NCI-H345 (cell line): ENCODE measurements at regions not wholly inside any gene's neighbourhood (a gene's known extent, or its start where the extent isn't known, plus 50 kb on each side); places are given as distances from the start of the nearest gene placed in this dataset.

Source experiments
- DNase-seq: peaks from one replicate; lab custom pipeline; 2025; lab: John Stamatoyannopoulos, UW

DNA sequence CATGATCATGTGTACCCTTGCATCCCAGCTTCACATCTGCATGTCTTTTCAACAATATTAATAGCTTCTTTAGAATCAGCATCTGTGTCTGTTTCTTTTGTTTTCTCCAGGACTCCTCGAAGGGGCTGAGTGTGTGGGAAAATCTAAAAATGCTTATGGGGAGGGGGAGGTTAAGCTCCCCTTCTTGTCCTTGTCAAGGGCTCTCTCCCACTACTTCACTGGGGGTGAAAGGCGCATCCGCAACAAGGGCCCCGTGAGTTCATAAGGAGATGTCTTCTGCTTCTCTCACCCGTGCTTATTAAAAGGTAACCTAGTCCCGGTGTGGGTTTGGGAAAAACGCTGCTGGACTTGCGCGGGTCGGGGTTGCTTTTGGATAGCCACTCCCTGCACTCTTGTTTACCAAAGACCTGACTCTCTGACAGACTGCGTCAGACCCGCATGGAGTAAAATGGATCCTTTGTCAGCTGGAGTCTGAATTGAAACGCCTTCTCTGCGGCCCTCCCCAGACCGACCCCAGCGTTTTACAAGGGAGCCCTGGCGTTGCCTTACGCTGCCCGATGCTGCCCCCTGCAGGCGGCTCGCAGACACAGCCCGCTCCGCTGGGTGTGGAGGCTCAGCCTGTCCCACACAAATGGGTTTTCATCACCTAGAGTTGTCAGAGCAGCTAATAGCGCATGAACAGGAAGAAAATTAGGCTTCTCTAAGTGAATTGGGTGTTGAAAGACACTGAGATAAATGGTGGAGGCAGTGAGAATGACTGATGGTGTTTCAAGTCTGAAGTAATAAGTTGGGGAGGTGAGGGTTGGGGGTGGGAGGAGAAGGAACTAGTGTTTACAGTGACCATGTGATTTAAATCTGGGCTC is 53.8 kb downstream of the IER5 start:
- DNase-seq = peak; percentile 86

DNA sequence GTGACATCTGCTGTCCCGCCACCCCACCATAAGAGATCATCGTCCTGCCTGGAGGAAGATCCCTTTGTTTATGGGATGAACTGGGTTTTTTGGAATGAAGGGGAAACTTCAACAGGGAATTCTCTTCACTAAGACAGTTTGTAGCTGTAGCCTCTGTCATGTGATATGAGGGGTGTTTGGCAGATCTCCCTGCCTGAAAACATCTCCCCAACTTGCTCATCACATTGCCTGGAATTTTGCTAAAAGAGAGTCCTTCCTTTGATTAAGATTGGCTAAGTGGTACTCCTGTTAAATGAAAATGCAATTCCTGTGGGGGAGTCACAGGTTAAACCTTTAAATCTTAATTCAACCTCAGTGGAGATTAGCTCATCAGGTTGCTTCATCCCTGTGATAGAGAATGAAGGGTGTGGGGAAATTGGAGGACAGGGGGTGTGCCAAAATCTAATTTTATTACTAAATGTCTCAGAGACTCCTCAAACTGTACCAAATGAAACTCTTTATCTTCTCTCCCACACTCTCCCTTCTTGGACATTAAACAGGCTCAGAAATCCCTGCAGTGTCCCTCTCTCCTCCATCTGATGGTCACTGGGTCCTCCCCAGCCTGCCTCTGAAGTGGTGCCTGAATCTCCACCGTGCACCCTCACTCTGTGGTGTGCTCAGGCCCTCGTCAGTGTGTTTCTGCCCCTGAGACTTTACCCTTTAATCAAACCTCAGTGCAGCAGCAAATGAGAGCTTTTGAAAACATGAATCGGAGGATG is 54.8 kb downstream of the IER5 start:
- no peak for DNase-seq

DNA sequence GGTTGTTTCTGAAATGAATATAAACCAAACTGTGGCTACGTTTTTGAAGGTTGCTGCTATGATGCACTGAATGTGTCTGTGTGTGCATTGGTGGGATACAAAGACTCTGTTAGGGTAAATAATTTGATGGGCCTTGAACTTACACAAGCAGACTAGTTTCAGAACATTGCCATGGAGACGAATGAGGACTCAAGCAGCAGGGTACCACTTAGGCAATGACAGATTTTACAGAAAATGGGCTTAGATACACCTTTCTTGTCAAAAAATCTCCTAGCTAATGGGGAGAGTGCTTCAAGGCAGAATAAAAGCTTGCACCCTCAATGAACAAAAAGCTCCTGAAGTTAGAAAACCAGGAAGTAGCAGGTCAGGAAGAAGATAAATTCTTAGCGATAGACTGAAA is 55.7 kb downstream of the IER5 start:
- DNase-seq = no peak

DNA sequence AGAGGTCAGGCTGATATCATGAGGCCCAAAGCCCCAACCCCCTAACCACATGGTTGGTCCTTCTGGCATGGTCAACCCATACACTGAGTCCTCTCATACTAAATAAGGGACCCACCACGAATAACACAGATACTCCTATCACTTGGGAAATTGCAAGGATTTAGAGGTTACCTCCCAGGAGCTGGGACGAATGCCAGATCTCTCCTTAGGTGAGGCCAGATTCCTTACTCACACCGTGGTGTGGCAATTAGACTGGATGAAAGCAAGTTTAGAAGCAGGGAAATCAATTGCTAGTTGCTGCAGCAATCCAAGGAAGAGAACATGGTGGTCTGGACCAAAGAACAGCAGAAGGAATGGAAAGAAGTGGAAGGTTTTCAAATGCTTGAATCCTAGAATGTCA is 60.1 kb downstream of the IER5 start:
- DNase-seq = no peak

DNA sequence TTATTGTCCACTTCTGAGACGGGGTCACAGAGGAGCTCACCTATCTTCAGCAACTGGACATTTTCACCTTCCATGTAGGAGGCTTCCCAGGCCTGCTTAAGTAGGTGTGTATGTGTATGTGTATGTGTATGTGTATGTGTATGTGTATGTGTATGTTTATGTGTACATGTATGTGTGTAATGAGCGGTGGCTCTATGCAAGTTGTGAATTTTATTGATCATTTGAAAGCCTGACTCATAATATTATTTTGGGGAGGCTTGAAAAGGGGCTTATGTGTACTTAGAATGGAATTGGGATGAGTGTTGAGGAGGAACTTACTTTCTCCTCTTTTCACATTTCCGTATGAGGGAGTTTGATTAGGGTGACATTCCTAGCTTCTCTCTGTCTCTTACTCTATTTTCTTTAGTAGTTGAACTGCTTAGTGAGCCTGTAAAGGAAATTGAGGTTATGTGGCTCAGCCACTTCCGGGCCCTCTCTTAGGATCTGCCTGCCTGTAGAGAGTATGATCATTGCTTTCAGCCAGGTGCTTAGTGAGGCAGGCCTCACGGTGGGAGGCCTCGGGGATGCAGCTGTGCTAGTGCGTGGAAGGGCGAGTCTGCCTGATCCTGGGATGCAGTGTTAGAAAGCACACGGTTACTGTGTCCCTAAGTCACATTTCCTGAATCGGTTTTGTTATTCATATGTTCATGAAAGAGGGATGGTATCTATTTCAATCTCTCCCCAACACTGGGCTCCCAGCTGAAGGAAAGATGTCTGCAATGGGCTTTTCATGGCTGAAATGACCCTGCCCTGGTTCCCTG is 61.0 kb downstream of the IER5 start:
- DNase-seq = peak; percentile 55

DNA sequence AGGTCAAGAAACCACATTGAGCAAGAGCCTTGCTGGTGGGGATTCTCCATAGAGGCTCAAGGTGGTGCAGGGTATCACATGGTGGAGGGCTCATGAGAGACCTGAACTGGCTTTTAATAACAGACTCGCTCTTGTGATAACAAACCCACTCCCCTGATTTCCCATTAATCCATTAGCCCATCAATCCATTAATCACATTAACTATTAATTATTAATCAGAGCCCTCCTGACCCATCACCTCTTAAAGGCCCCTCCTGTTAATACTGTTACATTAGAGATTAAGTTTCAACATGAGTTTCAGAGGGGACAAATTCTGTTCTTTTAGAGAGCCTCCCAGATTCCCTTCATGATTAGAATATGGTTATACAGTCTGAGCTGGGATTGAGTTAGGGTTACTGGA is 61.8 kb downstream of the IER5 start:
- DNase-seq = no peak

DNA sequence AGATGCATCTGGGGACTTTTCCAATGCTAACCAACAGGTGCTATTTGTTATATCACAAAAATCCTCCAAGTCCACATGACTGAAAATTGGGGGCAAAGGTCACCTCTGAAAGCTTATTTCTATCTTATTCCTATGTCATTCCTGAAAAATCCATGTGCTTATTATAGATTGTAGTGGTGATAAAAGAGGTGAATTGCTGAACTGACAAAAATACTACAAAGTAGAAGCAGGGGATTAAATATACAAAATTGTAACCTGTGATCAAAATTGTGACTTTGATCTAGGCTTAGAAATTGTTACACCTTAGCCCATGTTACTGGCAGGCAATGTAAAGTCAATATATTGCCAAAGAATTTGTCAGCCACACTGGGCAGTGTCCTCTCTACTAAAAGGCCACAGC is 62.3 kb downstream of the IER5 start:
- no peak for DNase-seq

DNA sequence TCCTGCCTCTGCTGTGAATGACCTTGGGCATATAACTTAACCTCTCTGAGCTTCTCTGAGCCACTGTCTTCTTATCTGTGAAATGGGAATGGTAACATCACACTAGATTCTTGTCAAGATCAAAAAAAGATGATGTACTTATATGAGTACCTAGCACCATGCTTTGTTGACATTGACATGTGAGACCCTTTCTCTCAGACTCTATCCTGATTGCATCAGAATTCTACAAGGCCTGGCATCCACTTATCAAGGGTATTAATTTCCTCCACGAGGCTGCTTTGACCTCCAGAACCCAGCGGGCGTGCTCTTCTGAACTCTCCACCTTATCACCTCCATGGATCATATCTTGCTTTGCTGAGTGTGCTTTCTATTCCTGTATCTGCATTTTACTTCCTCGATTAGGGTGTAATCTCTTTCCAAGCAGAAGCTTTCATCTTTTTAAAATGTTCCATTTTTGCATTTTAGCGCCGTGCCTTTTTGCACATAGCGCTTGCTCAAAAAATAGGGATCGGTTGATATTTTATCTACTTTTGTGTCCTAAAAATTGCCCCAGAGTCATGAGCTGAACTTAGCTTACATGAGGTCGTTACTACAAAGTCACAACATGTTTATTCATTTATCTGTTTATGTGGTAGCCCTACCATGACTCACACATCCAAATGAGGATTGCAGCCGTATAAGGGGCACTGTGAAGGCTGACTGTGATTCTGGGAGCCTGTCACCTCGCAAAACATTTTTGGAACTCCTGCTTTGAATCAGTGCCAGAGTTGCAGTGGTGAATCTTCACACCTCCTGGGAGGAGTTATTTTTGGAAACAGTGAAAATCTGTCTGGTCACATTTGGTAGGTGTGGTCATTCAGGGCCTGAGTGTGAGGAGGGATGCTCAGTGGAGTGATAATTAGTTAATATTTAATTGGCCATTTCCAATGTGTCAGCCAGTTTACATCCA is 63.2 kb downstream of the IER5 start:
- no peak for DNase-seq

DNA sequence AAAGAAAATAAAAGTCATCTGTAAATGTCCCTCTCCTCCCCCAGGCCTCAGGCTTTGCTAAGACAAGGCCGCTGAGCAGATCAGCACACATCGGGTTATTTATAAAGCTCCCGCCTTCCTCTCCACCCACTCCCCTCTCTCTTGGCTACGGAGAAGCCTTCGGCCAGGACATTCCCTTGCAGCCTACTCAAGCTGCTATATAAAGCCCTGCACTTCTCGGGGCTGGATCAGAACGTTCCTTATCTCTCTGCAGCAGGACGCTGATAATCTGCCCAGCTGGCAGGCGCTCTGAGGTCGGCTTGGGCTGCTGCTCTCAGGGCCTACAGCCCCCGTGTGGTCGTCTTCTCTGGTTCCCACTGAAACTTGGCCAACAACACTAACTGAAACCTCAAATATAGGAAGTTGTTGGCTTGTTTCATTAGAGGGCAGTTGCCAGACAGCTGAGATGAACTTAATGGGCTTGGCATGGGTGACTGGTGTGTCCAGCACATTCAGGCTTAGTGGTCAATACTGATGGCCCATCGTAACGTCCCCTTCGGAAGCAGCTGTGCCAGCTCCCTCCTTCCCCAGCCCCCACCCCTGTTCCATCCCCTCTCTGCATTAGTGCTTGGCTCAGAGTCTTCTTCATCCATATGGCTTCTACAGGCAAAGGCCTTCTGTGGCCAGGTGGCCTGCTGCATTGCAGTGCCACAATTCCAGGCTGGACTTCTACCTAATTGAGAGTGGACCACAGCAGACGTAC is 64.6 kb downstream of the IER5 start:
- DNase-seq = no peak

DNA sequence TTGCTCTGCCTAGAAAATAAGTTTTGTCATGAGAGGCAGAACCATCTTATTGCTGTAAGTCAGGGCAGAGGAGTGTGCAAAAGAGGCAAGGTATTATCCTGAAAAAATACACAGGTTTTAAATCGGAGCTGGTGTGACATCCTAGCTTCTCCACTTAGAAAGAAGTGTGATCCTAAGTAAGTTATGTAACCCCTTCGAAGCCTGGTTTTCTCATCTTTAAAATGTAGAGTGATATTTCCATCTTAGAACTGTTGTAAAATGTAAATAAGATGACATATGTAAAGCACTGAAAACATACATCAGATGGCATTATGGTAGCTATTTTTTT is 65.1 kb downstream of the IER5 start:
- DNase-seq = no peak

DNA sequence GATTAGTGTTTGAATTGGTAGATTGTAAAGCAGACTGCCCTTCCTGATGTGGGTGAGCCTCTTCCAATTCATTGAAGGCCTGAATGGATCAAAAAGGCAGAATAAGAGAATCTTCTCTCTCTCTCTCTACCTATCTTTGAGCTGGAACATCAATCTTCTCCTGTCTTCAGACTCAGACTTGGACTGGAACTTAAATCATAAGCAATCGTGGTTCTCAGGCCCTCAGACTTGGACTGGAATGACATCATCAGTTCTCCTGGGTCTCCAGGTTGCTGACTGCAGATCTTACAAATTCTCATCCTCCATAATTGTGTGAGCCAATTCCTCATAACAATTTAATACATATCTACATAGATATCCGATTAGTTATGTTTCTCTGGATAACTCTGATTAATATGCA is 66.8 kb downstream of the IER5 start:
- no peak for DNase-seq

DNA sequence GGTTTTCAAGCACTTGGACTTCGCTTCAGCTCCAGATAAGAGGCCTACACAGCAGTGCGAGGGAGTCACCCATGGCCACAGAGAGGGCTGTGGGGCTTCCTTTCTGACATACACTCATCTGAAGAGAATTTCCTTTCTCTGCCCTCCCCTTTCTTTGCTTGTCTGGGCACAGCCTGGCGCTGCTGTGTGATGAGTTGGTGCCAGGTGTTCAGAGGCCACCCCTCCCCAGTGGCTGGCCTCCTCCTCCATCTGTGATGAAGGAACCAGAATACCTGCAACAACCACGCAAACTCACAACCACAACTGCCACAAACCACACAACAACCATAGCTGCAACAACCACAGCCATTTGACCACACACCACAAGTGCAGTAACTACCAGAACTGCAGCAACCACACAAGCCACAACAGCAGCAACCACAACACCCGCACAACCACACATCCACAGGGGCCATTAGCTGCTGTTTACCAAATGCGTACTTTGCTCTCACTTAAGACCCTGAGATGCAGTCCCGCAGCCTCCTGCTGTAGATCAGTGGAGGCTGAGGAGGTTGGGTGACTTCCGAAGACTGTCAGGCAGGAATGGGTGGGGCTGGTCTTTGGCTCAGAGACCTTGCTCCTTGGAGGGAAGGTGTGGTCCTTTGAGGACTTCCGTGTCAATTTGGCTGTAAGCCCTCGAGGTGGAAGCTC is 71.1 kb downstream of the IER5 start:
- no peak for DNase-seq

DNA sequence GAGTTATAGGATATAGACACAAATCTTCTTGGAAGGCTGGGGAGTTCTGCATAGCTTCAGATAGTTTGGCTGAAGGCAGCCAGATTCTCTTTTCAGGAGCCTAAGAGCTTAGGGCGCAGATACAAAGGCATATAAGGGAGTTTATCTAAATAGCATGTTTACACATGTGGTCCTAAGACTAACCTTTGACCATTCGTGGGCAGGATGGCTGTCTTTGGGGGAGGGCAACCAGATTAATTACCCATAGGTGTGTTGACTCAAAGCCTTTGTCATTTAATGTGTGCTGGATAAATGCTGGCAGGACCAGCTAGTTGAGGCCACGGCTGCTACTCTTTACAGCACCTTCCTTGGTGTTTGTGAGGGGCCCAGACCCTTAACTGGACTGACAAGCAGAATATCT is 71.8 kb downstream of the IER5 start:
- DNase-seq = no peak

DNA sequence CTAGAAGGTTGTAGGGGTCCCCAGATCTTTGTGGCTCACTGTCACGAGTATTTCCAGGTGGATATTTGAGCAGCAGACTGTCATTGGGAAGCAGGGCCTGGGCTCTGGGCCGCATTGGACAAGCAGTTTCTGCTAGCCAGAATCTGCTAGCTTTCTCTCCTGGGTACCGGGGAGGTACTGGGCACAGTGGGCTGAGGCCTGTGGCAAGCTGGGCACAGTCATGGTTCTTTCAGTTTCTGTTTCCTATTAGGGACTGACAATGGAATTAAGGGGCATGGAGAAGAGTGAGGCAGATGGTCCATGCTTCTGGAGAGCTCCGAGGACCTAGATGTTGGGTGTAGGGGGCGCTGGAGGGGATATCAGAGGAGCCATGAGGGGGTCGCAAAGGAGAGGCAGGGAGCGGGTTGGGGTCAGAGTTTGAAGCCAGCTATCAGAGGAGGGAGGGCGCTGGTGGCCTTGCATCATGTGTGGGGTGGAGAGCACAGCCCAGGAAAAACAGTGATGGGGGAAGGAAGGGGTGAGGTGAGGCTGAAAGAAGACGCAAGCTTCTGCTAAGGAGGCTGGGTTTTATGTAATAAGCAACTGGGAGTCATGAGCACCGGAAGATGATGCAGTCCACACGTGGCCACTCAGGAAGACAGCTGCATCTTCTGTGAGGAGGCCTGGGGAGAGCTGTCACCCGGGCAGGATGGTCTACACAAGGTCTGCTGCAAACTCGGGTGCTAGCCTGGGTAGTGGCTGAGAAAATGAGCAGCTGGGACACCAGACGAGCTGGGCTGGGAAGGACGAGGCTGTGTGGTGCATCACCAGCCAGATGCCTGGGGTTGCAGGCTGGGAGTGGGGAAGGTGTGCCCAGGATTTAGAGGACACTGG is 72.7 kb downstream of the IER5 start:
- DNase-seq = no peak

DNA sequence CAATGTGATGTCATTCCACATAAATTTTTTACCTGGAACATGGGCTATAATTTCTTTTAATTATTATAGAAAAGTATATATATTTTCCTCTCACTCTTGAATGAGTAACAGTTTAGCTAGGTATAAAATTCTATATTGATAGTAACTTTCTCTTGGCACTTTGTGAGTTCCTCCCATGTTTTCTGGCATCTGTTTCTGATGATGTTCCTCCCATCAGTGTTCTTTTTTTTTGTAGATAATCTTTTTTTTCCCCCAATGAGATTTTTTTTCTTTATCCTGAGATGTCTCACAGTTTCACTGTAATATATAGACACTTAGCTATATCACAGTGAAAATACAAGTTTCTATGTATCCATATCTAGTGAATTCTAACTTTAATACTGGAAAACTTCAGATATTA is 75.2 kb downstream of the IER5 start:
- no peak for DNase-seq

DNA sequence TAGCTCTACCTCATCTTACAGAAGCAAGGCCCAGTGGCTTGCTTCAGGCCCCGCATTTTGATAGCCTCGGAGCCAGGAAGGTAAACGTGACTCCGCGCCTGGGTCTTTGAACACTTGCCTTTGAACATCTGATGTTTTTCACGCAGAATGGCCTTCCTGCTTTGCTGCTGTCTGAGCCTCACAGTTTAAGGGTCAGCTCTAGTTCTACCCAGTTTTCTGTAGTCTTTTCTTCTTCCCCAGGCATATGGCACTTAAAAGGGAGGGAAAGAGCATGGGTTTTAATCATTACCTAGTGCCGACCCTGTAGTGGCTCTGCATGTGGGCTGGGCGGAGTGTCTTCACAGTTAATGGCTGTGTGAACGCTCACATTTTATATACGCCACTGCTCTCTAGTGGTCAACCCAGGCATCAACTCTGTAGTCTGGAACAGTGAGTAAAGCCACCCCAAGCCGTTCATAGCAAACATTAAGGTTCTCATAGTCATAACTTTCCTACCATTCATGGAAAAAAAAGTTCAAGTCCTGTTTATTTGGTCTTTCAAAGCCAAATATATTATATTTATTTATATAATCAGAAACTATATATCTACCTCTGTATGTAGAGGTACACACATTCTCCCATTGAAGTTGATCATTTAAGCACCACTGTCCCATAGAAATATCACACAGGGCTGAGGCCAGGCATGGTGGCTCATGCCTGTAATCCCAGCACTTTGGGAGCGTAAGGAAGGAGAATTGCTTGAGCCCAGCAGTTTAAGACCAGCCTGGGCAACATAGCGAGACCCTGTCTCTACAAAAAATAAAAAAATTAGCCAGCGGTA is 78.1 kb downstream of the IER5 start:
- peak; percentile 79 for DNase-seq

DNA sequence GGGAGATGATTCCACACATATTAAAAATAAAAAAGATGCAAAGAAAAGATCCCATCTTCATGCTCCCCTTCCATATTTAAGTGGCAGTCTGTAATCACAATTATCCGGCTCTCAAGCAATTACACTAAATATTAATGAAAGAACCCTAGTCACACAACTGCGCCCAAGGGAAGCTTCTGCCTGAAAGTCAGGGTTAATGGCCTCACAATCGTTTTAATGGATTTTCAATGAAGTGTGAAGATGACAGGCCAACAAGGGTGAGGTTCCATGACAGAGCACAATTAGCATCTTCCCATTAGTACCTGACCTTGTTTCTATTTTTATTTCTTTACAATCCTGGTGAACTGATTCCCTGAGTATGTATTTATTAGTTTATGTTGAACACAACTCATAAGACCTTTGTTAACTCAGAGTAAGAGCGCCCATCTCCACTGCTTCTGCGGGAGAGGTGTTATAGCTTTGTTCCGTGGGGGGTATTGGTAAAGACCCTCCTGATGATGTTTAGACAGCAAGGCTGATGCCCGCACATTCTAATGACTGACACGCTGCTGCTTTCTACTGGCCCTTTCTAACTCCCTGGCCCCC is 80.9 kb downstream of the IER5 start:
- no peak for DNase-seq

DNA sequence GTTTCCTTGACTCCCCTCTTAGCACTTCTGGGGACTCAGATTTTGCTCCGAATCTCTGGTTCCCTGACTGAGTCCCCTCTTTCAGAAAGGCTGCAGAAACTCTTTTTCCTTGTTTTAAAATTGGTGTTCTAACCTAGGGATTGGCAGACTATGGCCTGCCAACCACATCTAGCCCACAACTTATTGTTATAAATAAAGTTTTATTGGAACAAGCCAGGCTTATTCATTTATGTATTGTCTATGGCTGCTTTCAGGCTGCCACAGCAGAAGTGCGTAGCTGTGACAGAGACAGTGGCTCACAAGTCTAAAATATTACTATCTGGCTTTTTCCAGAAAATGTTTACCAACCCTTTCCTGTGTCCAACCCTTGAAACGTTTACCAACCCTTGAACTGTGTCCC is 81.7 kb downstream of the IER5 start:
- DNase-seq = no peak
